Tibial nerve (tissue), 4 donors: ENCODE measurements at regions not wholly inside any gene's neighbourhood (a gene's known extent, or its start where the extent isn't known, plus 50 kb on each side); places are given as distances from the start of the nearest gene placed in this dataset.

Source experiments
- DNase-seq, 2 donors: peaks; one replicate each; pipeline ENCODE4 v3.0.0-alpha.2; 2019; ENCODE audit warnings: low spot score in 2 of 2
- H3K27ac ChIP-seq, 4 donors: fragments of 200-600 bp; sonication (generic) in 3 of 4; one replicate each; pipeline ENCODE4 v1.5.1; 2017 to 2019; ENCODE audit warnings: mild to moderate bottlenecking in 1 of 4
- H3K27me3 ChIP-seq, 2 donors: fragments of 200-600 bp; sonication (generic) in 1 of 2; one replicate each; pipeline versions ENCODE4 v1.5.1 to v1.6.0; 2017 to 2019
- H3K36me3 ChIP-seq, 3 donors: fragments of 200-600 bp; sonication (generic); one replicate each; pipeline ENCODE4 v1.5.1; 2018 to 2019
- H3K4me1 ChIP-seq, 4 donors: fragments of 200-600 bp; sonication (generic) in 3 of 4; one replicate each; pipeline ENCODE4 v1.5.1; 2017 to 2019
- H3K4me3 ChIP-seq, 4 donors: fragments of 200-600 bp; sonication (generic) in 3 of 4; one replicate each; pipeline ENCODE4 v1.5.1; 2017 to 2019; ENCODE audit warnings: mild to moderate bottlenecking in 1 of 4, moderate library complexity in 1 of 4
- H3K9me3 ChIP-seq, 4 donors: fragments of 200-600 bp; sonication (generic) in 3 of 4; one replicate each; pipeline ENCODE4 v1.5.1; 2017 to 2019
- CTCF ChIP-seq, 5 experiments: fragments of 200-600 bp in 3 of 5; fragments of 450-650 bp in 2 of 5; sonication (generic) in 3 of 5; IDR thresholded peaks; one replicate each; pipeline ENCODE4 v1.5.1; 2016 to 2019; ENCODE audit warnings: antibody characterized with exemption in 5 of 5, mild to moderate bottlenecking in 3 of 5, moderate library complexity in 2 of 5
- EP300 ChIP-seq, 2 donors: sonication (generic); formaldehyde crosslinking; IDR thresholded peaks; one replicate each; pipeline ENCODE4 v1.6.1; 2017; ENCODE audit warnings: antibody characterized with exemption in 2 of 2, mild to moderate bottlenecking in 1 of 2
- POLR2A ChIP-seq, 2 donors: fragments of 450-650 bp; IDR thresholded peaks; one replicate each; pipeline ENCODE4 v1.6.1; 2017; ENCODE audit warnings: antibody characterized with exemption in 2 of 2, mild to moderate bottlenecking in 2 of 2, moderate library complexity in 2 of 2
- WGBS, 2 donors: methylation state at CpG; one replicate each; pipeline ENCODE4 v1.1.5; 2018; 5-methylcytosine and 5-hydroxymethylcytosine counted together

GRCh38 chr2:215777465-215778044 is 235.8 kb downstream of the MREG start:
- Histone ChIP-seq H3K4me1 (peaks cover 0 to 12% (median 0%) of the 10 kb centered on the region in 4 donors), H3K4me3 (no peak overlapping the region), H3K27me3 (no peaks in the 10 kb centered on the region), H3K27ac (no peak overlapping the region), H3K9me3 (no peaks in the 10 kb centered on the region), H3K36me3 (no peaks in the 10 kb centered on the region)
- WGBS, 2 donors: 78 to 85% methylated on average over 7 of the region's 7 CpGs
- TF ChIP-seq POLR2A (IDR thresholded peaks at IDR 0.05): no peak
- no peak for TF ChIP-seq EP300 (IDR thresholded peaks at IDR 0.05)
- TF ChIP-seq CTCF (IDR thresholded peaks at IDR 0.05): no peak
- DNase-seq: no peak

- DNase-seq: no peak
- TF ChIP-seq CTCF (IDR thresholded peaks at IDR 0.05) (no peak), POLR2A (IDR thresholded peaks at IDR 0.05) (no peak), EP300 (IDR thresholded peaks at IDR 0.05) (no peak)
- Histone ChIP-seq H3K4me1 (peaks cover 0 to 18% (median 3%) of the 10 kb centered on the region in 4 donors), H3K27me3 (no peaks in the 10 kb centered on the region), H3K4me3 (no peak overlapping the region), H3K9me3 (no peaks in the 10 kb centered on the region), H3K27ac (no peak overlapping the region), H3K36me3 (no peaks in the 10 kb centered on the region)
- WGBS, 2 donors: 59 to 60% methylated on average over 4 of the region's 4 CpGs
These were observed 238.2 kb downstream of the MREG start for GRCh38 chr2:215775106-215775505.

- H3K4me3 ChIP-seq: no peak overlapping the region
- TF ChIP-seq EP300 (IDR thresholded peaks at IDR 0.05): peak in 1 of 2 donors; percentile 18
- no peak for TF ChIP-seq CTCF (IDR thresholded peaks at IDR 0.05)
- TF ChIP-seq POLR2A (IDR thresholded peaks at IDR 0.05): no peak
- no peaks in the 10 kb centered on the region for H3K9me3 ChIP-seq
- WGBS, 2 donors: 17 to 25% methylated on average over 2 of the region's 2 CpGs
- H3K36me3 ChIP-seq: no peaks in the 10 kb centered on the region
- peaks cover 0 to 18% (median 3%) of the 10 kb centered on the region in 4 donors for H3K4me1 ChIP-seq
- peak; percentile 28 to 34 for DNase-seq
- H3K27ac ChIP-seq: peak overlapping the region in 1 of 4 donors; percentile 57
- H3K27me3 ChIP-seq: no peaks in the 10 kb centered on the region
These were observed 239.6 kb downstream of the MREG start for GRCh38 chr2:215773728-215774127.

GRCh38 chr2:215772634-215773563 is 240.5 kb downstream of the MREG start:
- Histone ChIP-seq H3K4me1 (peaks cover 0 to 18% (median 3%) of the 10 kb centered on the region in 4 donors), H3K27ac (peak overlapping the region in 1 of 4 donors; percentile 57), H3K27me3 (no peaks in the 10 kb centered on the region), H3K4me3 (no peak overlapping the region), H3K9me3 (no peaks in the 10 kb centered on the region), H3K36me3 (no peaks in the 10 kb centered on the region)
- DNase-seq: no peak
- no peak for TF ChIP-seq CTCF (IDR thresholded peaks at IDR 0.05)
- 72 to 75% methylated on average over 5 of the region's 5 CpGs for WGBS, 2 donors

- DNase-seq: no peak
- TF ChIP-seq POLR2A (IDR thresholded peaks at IDR 0.05) (no peak), EP300 (IDR thresholded peaks at IDR 0.05) (no peak), CTCF (IDR thresholded peaks at IDR 0.05) (no peak)
- Histone ChIP-seq H3K27ac (no peak overlapping the region), H3K4me1 (peaks cover 0 to 18% (median 3%) of the 10 kb centered on the region in 4 donors), H3K9me3 (peaks cover 0 to 6% (median 0%) of the 10 kb centered on the region in 4 donors), H3K27me3 (no peaks in the 10 kb centered on the region), H3K4me3 (no peak overlapping the region), H3K36me3 (no peaks in the 10 kb centered on the region)
- 53 to 57% methylated on average over 1 of the region's 1 CpG for WGBS, 2 donors
These were observed 241.3 kb downstream of the MREG start for GRCh38 chr2:215772003-215772402.
